ENCODE measurements at regions not wholly inside any gene's neighbourhood (a gene's known extent, or its start where the extent isn't known, plus 50 kb on each side); places are given as distances from the start of the nearest gene placed in this dataset.

GRCh38 chr16:65315081-65315780, 193.4 kb upstream of the CDH11 start:
- Histone ChIP-seq H2AFZ (ENCODE audit: low read length) (no peak overlapping the region), H4K20me1 (ENCODE audit: insufficient read depth, low read length) (no peaks in the 10 kb centered on the region), H3K27ac (ENCODE audit: low read depth, low read length, poor library complexity, severe bottlenecking) (no peak overlapping the region), H3K9me2 (ENCODE audit: insufficient read depth, low read length) (no peaks in the 10 kb centered on the region), H3K36me3 (ENCODE audit: insufficient read depth, low read length) (no peaks in the 10 kb centered on the region), H3K4me3 (ENCODE audit: low read depth, low read length, poor library complexity, severe bottlenecking) (no peak overlapping the region), H3K4me1 (ENCODE audit: insufficient read depth, low read length, poor library complexity, severe bottlenecking) (no peaks in the 10 kb centered on the region), H3K79me2 (ENCODE audit: insufficient read depth, low read depth, low read length) (no peaks in the 10 kb centered on the region), H3K9me3 (ENCODE audit: low read length) (no peaks in the 10 kb centered on the region), H3K4me2 (ENCODE audit: low read length) (no peak overlapping the region)
- ChIA-PET POLR2A (no interaction called here), CTCF (ENCODE audit: unreplicated experiment) (no interaction called here)
- intact Hi-C loops (cut with micrococcal nuclease; ENCODE audit: unreplicated experiment) = no loop called here
- DNase-seq (ENCODE audit: low spot score) = no peak
- no peak for TF ChIP-seq EZH2phosphoT487 (IDR thresholded peaks at IDR 0.05; ENCODE audit: borderline replicate concordance, low read depth, low read length)
- TF ChIP-seq CTCF (conservative IDR thresholded peaks at IDR 0.05; ENCODE audit: low read length) = no peak
- BruUV-seq (replicated peaks) = no TSS peak

GRCh38 chr16:65314627-65315008, 192.8 kb upstream of the CDH11 start:
- Histone ChIP-seq H3K36me3 (ENCODE audit: insufficient read depth, low read length) (no peaks in the 10 kb centered on the region), H3K79me2 (ENCODE audit: insufficient read depth, low read depth, low read length) (no peaks in the 10 kb centered on the region), H4K20me1 (ENCODE audit: insufficient read depth, low read length) (no peaks in the 10 kb centered on the region), H3K4me1 (ENCODE audit: insufficient read depth, low read length, poor library complexity, severe bottlenecking) (no peaks in the 10 kb centered on the region), H3K9me3 (ENCODE audit: low read length) (no peaks in the 10 kb centered on the region), H3K4me3 (ENCODE audit: low read depth, low read length, poor library complexity, severe bottlenecking) (no peak overlapping the region), H3K9me2 (ENCODE audit: insufficient read depth, low read length) (no peaks in the 10 kb centered on the region), H2AFZ (ENCODE audit: low read length) (no peak overlapping the region), H3K27ac (ENCODE audit: low read depth, low read length, poor library complexity, severe bottlenecking) (no peak overlapping the region), H3K4me2 (ENCODE audit: low read length) (no peak overlapping the region)
- ChIA-PET POLR2A (no interaction called here), CTCF (ENCODE audit: unreplicated experiment) (no interaction called here)
- no TSS peak for BruUV-seq (replicated peaks)
- intact Hi-C loops (cut with micrococcal nuclease; ENCODE audit: unreplicated experiment) = no loop called here
- TF ChIP-seq CTCF (conservative IDR thresholded peaks at IDR 0.05; ENCODE audit: low read length) (no peak), EZH2phosphoT487 (IDR thresholded peaks at IDR 0.05; ENCODE audit: borderline replicate concordance, low read depth, low read length) (no peak)
- no peak for DNase-seq (ENCODE audit: low spot score)

- no peak overlapping the region for H3K27ac ChIP-seq (ENCODE audit: low read depth, low read length, poor library complexity, severe bottlenecking)
- no peak overlapping the region for H2AFZ ChIP-seq (ENCODE audit: low read length)
- ChIA-PET POLR2A (no interaction called here), CTCF (ENCODE audit: unreplicated experiment) (no interaction called here)
- H3K4me2 ChIP-seq (ENCODE audit: low read length) = no peak overlapping the region
- no peaks in the 10 kb centered on the region for H3K36me3 ChIP-seq (ENCODE audit: insufficient read depth, low read length)
- no peaks in the 10 kb centered on the region for H3K9me2 ChIP-seq (ENCODE audit: insufficient read depth, low read length)
- intact Hi-C loops (cut with micrococcal nuclease; ENCODE audit: unreplicated experiment) = no loop called here
- H3K4me1 ChIP-seq (ENCODE audit: insufficient read depth, low read length, poor library complexity, severe bottlenecking) = no peaks in the 10 kb centered on the region
- no peaks in the 10 kb centered on the region for H3K9me3 ChIP-seq (ENCODE audit: low read length)
- no peak for DNase-seq (ENCODE audit: low spot score)
- no peaks in the 10 kb centered on the region for H4K20me1 ChIP-seq (ENCODE audit: insufficient read depth, low read length)
- no TSS peak for BruUV-seq (replicated peaks)
- no peaks in the 10 kb centered on the region for H3K79me2 ChIP-seq (ENCODE audit: insufficient read depth, low read depth, low read length)
- TF ChIP-seq EZH2phosphoT487 (IDR thresholded peaks at IDR 0.05; ENCODE audit: borderline replicate concordance, low read depth, low read length) = no peak
- no peak for TF ChIP-seq CTCF (conservative IDR thresholded peaks at IDR 0.05; ENCODE audit: low read length)
- no peak overlapping the region for H3K4me3 ChIP-seq (ENCODE audit: low read depth, low read length, poor library complexity, severe bottlenecking)
Measured at GRCh38 chr16:65313936-65314626, 192.2 kb upstream of the CDH11 start.
